Activated CD4-positive, CD25-positive, alpha-beta regulatory T cell (primary cell): ENCODE measurements at regions not wholly inside any gene's neighbourhood (a gene's known extent, or its start where the extent isn't known, plus 50 kb on each side); places are given as distances from the start of the nearest gene placed in this dataset.
"Not testable (repeated sequence)": the region's sequence is repeated elsewhere in the genome, so short reads cannot be mapped to it uniquely, and the experiment has no call there.

Experiments
- DNase-seq, 4 experiments: peaks; one replicate each; lab custom pipeline; 2025; lab: John Stamatoyannopoulos, UW

DNA sequence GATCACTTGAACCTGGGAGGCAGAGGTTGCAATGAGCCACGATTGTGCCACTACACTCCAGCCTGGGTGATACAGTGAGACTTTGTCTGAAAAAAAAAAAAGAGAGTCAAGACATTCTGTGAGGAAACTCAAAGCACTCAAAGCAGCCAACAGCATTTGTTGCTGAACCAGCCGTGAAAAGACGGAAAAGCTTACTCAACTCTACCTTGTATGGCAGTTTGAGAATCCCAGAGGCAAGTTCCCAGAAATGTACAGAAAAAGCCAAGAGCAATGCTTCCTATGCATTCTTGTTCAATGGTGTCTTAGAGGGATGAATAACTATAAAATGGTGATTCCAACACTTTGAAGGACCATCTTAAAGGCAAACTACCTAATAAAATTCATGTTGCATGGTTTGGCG lies 170.2 kb downstream of the HSD17B3 start:
- no peak for DNase-seq

DNA sequence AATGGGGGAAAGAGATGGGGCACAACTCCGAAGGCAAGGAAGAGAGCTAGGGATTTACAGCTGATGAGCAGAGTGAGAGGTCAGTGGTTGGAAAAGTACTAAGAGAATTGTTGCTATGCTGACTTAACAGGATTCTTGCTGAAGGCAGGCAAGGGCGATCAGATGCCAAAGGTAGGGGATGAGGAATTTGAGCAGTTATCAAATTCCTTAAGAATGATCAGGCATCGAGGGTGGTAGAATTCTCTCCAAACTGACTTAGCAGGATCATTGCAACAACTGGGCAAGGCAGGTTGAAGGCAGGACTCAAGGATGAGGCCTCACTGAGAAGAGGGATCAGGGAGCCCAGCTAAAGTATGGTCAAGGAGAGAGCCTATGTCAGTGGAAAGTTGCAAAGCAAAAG lies 171.0 kb downstream of the HSD17B3 start:
- DNase-seq, result no peak

DNA sequence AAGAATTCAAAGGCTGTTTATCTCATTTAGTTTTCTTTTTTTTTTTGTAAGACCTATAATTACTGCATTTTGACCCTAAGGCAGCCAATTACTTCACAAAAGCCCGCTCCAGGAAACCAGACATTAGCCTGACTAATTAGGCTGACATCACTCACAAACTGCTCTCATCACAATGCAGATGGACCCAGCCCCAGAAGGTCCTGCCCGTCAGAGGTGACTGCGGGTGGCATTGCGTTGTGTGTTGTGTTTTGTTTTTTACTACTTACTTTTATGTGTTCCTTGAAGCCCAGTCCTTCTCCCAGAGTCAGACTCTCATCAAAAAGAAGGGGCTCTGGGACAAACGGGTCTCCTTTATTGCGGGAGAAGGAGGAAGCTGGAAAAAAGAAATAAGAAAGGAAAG lies 172.2 kb downstream of the HSD17B3 start:
- DNase-seq, result no peak

DNA sequence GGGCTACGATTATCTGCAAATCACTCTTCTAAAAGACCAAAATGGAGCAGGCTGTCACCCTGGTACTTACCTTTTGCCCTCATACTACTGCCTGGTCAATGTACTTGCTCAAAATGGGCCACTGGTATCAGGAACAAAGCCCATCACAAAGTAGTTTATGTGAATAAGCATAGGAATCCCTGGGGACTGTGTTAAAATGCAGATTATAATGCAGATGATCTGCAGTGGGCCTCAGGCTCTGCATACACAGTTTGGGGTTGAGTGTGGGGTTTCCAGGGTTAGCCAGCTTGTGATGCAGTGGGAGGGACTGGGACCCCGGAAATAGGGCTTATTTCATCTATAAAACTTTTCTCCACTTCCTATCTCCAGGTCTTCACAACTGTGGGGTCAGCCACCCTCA lies 173.1 kb downstream of the HSD17B3 start:
- DNase-seq, result no peak

DNA sequence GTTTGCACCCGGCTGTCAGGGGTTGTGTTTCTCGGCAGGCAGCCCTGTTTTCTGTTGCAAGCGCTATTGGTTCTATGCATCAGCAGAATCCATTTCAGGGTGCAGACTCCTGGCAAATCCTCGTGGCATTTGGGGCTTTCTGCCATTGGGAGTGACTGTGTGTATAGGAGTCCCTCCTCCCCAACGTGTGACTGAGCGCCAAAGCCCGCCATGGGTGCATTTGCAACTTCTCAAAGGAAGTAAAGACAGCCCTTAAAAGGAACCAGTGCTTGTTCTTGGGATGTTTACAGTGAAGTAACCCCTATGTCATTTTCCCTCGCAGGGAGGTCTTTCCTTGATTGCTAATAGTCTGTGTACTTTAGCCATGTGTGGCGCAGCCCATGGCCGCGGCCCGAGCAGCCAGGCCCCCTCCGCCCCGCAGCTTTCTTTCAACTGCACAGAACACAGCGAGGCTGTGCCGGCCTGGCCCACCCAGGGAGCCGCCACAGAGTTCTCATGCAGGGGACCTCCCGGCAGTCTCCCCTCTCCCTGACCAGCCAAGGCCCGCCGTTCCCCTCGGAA lies 175.6 kb downstream of the HSD17B3 start:
- DNase-seq, result no peak

DNA sequence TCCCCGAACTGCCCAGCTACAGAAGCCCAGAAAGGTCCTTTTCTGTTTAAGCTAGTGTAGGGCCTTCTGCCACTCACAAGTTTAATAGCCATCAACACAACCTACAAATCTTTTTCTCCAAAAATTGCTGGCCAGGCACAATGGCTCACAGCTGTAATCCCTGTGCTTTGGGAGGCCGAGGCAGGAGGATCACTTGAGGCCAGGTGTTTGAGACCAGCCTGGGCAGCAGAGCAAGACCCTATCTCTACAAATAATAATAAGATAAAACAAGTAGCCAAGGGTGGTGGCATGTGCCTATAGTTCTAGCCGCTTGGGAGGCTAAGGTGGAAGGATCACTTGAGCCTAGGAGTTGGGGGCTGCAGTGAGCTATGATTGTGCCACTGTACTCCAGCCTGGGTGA lies 176.4 kb downstream of the HSD17B3 start:
- no peak for DNase-seq

DNA sequence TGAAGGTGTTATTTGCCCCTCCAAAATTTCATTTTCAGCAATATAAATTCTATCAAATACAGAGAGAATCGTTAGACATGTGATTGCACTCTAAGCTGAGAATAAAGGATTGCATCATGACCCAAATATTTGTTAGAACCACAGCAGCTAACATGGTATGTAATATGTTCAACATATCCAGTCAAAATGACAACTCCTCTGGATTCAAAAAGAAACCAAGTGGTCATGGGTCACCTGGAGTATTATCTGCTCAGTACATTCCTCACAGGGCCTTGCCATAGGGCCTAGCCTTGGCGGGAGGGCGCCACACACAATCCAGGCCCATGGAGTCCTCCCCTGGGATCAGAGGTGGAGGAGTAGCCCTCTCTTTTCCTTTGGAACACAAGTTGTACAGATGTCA lies 179.2 kb downstream of the HSD17B3 start:
- no peak for DNase-seq

DNA sequence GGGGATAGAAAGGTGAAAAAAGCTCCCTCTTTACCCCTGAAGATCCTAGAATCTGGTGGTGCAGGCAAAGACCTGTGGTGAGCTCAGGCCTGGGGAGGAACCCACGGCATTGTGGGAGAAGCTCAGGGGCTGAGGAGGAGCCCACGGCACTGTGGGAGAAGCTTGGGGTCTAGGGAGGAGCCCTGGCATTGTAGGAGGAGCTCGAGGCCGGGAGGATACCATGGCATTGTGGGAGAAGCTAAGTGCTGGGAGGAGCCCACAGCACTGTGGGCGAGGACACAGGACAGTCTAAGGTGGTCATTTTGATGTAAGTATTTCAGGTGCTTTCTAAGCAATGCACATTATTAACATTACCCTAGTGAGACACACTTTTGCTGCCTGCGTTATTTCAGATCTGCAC lies 179.7 kb downstream of the HSD17B3 start:
- DNase-seq, result no peak

DNA sequence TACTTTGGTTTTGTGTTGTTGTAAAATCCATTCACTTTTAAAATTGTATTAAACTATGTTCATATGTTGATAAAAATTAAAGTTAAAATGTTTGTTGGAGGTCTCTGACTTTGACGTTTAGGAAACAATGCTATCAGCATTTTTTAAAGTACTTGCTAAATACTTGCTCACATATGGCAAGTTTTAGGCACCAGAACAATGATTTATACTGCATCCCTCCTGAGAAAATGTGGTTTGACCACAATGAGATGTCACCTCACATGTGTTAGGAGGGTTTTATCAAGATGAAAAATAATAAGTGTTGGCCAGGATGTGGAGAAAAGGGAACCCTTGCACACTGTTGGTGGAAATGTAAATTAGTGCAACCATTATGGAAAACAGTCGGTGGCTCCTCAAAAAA lies 180.8 kb downstream of the HSD17B3 start:
- DNase-seq, result no peak

DNA sequence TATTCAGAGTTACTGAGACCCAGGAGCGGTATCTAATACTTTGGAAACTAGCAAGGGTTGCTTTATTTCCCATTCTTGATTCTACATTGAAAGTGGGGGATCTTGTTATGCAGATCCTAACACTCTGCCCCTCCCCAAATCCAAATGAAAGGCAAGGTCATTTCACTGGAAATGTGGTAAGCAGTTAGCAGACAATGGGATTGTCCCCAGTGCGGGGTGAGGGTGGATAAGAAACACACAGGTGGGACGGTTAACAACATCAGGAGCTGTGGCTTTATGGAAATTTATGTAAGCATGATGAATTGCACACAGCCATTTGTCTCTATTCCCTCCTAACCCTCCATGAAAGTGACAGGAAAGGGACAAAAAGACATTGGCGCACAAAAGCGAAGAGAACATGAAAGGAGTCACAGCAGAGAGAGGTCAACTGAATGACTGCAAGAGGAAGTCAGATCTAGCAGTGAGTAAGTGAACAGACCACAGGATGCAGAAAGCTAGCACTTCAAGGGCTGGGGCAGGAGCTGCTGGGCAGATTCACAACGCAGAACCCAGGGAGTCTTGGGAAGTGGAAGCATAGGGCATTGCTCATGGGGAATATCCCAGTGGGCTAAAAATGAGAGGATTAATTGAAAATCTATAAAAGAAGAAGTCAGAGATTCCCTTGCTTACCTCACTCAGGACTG lies 184.4 kb downstream of the HSD17B3 start:
- DNase-seq, result no peak

DNA sequence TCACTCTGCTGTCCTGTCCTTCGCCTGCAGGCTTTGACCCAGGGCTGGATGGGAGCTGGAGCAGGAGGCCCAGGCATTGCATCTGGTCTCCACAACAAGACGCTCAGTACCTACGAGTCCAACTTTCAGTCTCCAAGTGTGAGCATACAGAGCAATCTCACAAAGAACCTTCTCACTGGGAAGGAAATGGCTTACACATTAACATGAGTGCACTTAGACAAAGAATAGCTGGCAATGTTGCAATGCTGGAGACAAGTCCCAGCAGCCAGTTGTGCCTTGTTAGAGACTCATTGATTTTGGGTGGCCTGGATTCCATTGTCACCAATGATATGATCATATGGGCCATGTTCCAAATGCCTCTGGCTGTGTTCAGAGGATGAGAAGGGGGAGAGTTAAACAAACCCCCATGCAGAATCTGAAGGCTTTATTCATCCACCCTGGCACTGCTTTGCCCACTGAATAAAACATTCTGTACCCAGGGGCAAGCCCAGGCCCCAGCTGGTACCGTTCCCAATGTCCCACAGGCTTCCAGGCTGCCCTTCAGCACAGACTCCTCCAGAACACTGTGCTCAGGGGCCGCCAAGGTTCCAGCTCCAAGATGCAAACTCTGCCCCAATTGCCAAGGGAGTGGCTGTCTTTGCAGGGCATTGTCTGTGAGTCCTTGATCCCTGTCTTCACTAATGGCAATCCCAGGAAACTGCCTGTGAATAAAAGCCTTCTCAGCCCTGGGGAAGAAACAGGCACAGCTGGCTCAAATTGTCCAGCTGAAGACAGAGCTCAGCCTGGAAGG lies 185.5 kb downstream of the HSD17B3 start:
- no peak for DNase-seq

DNA sequence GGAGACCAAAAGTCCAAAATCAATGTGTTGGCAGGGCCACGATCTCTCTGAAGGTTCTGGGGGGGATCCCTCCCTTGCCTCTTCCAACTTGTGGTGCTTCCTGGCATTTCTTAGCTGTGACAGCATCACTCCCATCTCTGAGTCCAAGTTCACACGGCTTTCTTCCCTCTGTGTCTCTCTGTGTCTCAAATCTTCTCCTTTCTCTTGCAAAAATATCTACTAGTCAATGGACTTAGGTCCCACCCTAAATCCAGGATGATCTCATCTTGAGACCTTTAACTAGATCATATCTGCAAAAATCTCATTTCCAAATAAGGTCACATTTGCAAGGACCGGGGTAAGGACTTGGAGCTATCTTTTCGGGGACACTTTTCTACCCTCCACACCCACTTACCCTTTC lies 186.1 kb downstream of the HSD17B3 start:
- no peak for DNase-seq

DNA sequence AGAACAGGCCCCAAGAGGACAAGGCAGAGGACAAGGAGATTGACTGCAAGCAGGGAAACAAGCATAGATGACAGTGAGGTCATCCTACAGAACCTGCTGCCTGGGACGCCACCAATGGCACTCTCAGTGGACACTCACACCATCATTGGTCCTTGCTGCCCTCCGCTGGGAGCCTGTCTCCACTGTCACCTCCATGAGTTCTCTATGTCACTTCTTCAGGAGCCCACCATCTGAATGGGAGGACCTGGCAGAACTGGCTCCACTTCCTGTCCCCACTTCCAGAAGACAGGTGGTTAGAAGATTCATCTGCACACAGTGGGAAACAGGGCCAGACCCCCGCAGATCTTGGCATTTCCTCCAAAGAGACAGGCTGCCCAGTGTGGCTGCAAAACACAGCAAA lies 188.9 kb downstream of the HSD17B3 start:
- no peak for DNase-seq

DNA sequence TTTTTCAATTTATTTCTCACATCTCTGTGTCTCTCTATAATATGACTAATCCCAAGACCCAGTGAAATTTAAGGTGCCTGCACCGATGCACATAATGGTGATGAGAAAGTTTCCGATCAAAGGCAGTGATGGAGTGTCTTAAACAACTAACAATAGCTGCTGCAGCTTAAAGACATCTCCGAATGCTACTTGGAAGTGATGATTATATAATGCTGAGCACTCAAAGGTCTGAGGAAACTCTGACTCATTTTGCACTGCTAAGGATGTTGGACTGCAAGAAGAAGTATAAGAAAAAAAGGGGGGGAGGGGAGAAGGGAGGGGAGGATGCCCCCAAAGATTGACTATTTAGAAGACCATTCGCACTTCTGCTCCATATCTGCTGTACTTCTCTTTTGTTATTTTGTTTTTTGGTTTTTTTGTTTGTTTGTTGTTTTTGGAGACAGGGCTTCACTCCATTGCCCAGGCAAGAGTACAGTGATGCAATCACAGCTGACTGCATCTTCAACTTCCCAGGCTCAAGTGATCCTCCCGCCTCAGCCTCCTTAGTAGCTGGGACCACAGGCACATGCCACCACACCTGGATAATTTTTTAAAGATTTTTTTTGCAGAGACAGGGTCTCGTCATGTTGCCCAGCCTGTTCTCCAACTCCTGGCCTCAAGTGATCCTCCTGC lies 192.2 kb downstream of the HSD17B3 start:
- no peak for DNase-seq

DNA sequence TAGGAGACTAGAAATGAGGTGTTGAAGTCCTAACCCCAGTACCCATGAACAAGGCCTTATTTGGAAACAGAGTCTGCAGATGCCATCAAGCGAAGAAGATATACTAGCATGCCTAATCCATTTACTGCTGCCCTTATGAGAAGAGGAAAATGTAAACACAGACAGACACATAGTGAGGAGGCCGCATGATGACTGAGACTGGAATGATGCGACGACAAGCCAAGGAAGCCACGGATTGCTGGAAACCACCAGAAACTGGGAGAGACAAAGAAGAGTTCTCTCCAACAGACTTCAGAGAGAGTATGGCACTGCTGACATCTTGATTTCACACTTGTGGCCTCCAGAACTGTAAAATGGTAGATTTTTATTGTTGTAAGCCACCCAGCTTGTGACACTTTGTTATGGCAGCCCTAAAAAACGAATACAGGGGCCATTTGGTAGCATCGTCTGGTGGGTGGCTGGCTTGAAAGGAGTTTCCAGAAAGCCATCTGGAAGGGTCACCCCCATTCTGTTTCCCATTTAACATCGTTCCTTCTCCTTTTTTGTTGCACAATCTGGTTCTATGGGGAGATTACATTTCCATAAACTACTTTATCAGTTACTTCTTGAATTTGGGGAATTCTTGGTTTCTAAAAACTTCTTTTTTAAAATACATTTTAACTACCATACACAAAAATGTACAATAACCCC lies 193.1 kb downstream of the HSD17B3 start:
- no peak for DNase-seq

DNA sequence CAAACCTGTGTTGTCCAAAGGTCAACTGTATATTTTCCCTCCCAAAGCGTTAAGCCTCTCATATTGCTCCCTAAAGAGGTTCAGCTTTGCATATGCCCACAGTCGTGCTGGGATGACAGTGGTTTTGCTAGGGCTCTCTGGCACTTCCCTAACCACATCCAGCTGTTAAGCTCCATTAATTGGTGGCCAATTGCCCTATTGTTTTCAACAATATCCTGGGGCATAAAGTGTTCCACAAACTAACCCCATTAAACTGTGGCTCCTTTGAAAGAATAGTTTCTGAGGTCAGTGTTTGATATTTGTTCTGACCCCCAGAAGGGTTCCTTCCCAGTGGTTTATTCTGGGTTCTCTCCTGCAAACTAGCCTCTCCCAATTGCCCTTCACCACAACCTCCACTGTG lies 194.5 kb downstream of the HSD17B3 start:
- DNase-seq, result no peak

DNA sequence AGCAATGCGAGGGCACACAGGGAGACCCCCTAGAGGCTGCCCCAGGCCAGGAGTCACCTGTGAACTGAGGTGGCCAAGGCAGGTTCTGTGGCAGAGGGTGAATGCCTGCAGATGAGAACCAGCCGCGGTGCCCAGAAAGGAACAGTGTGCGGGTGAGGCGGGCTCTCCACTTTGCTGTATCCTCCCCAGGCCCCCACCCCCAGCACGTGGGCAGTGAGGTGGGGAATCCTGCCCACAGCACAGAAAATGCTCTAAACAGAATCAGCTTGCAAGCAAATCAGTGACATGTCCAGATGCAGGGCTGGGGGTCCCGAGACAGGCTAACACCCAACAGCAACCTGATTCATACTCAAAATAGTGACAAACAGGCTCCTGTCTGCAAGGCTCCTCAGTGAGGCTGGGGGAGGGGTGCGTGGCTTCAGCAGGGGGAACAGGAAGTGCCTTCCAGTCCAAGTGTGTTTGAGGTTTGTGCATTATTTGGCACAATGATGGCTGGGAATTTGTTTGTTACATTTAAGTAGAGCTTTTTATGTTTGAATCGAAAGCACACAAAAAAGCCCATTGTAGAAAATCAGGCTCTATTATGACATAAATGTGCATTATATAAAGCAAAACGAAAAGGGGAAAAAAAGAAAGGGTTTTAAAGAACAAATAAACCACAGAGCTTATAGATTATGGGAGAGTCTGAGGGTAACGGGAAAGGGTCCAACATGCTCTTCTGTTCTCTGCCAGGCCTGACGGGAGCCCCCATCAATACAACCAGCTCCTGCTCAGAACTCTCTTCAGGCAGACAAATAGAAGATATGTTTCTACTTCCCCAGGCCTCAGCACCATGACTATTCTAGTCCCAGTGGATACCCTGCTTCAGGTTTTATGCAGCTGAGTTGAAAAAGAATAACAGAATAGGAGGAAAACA lies 201.3 kb downstream of the HSD17B3 start:
- no peak for DNase-seq

DNA sequence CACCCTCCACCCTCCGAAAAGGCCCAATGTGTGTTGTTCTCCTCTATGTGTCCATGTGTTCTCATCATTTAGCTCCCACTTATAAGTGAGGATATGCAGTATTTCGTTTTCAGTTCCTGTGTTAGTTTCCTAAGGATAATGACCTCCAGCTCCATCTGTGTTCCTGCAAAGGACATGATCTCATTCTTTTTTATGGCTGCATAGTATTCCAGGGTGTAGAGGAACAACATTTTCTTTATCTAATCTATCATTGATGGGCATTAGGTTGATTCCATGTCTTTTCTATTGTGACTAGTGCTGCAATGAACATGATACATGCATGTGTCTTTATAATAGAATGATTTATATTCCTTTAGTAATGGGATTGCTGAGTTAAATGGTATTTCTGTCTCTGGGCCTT lies 211.3 kb downstream of the HSD17B3 start:
- not testable (repeated sequence) for DNase-seq

DNA sequence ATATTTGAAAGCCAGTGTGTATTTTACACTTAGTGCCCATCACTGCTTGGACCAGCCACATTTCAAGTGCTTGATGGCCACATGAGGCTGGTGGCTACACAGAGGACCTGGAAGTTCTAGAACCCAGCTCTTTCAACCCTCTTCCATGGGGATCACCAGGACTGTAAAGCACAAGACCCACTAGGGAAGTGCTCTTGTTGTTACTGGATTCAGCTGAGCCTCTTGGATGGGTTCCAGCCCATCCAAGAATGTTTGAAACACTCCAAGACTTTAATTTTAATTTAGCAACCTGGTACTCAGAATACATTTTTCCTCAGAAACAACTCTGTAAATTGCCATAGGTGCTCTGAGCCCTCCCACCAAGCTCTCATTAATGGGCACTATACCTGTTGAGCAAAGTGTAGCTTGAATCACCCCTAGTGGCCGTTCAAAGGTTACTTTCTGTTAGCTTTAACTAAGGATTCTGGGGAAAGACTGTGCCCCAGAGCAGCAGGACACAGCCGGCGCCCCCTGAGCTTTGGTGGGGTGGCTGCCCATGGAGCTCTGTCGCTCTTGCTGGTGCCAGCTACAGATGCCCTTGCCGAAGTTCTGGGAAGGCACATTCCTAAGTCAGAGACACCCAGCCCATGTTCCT lies 212.4 kb downstream of the HSD17B3 start:
- DNase-seq, result no peak

DNA sequence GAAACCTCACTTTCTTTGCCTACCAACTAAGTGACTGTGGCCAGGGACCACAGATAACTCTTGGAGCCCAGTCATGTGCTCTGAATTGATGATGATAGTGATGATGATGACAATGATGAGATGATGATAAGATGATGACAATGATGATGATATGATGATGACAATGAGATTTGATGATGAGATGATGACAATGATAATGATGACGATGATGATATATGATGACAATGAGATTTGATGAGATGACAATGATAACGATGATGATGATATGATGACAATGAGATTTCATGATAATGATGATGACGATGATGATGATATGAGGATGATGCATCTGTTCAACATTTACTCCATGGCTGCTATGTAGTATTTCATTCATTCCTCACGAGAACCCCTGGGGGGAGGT lies 213.0 kb downstream of the ERCC6L2 start:
- no peak for DNase-seq
